Thyroid gland (tissue), 4 donors: ENCODE measurements at regions not wholly inside any gene's neighbourhood (a gene's known extent, or its start where the extent isn't known, plus 50 kb on each side); places are given as distances from the start of the nearest gene placed in this dataset.
"Not testable (repeated sequence)": the region's sequence is repeated elsewhere in the genome, so short reads cannot be mapped to it uniquely, and the experiment has no call there.

ENCODE experiments used
- DNase-seq, 2 donors: peaks; one replicate each; pipeline ENCODE4 v3.0.0-alpha.2; 2019
- H3K27ac ChIP-seq, 3 donors: fragments of 200-600 bp; sonication (generic); 1 replicate in 2 of 3; 2 replicates in 1 of 3; pipeline ENCODE4 v1.5.1; 2016 to 2019; ENCODE audit warnings: mild to moderate bottlenecking in 1 of 3, moderate library complexity in 1 of 3
- H3K27me3 ChIP-seq: fragments of 200-600 bp; sonication (generic); one replicate; pipeline ENCODE4 v1.5.1; 2019
- H3K36me3 ChIP-seq, 2 donors: fragments of 200-600 bp; sonication (generic); one replicate each; pipeline ENCODE4 v1.5.1; 2016 to 2019
- H3K4me1 ChIP-seq, 2 donors: fragments of 200-600 bp; sonication (generic); one replicate each; pipeline ENCODE4 v1.5.1; 2017 to 2019
- H3K4me3 ChIP-seq, 3 donors: fragments of 200-600 bp; sonication (generic); replicated peaks in 1 of 3; 1 replicate in 2 of 3; 2 replicates in 1 of 3; pipeline ENCODE4 v1.5.1; 2016; ENCODE audit warnings: mild to moderate bottlenecking in 1 of 3
- H3K9me3 ChIP-seq: fragments of 200-600 bp; sonication (generic); one replicate; pipeline ENCODE4 v1.5.1; 2017
- CTCF ChIP-seq, 6 experiments: fragments of 200-600 bp in 3 of 6; fragments of 450-650 bp in 3 of 6; sonication (generic) in 3 of 6; IDR thresholded peaks; one replicate each; pipeline ENCODE4 v1.5.1; 2016 to 2019; ENCODE audit warnings: antibody characterized with exemption in 6 of 6, mild to moderate bottlenecking in 2 of 6, inconsistent platforms in 1 of 6, moderate library complexity in 1 of 6
- POLR2A ChIP-seq, 2 donors: fragments of 450-650 bp; IDR thresholded peaks; one replicate each; pipeline ENCODE4 v1.6.1; 2017; ENCODE audit warnings: antibody characterized with exemption in 2 of 2, mild to moderate bottlenecking in 2 of 2, moderate library complexity in 1 of 2
- WGBS, 2 donors: methylation state at CpG; one replicate each; pipeline ENCODE4 v1.1.5; 2017; 5-methylcytosine and 5-hydroxymethylcytosine counted together
- intact Hi-C: fragments of 100-400 bp; cut with DNase I; formaldehyde crosslinking; loops from one replicate; pipeline ENCODE4 v1.15.1; 2023

GRCh38 chr2:242069018-242069417 lies 199.5 kb downstream of the RTP5 start:
- H3K27ac ChIP-seq = no peak overlapping the region
- no peak overlapping the region for H3K4me3 ChIP-seq
- no peaks in the 10 kb centered on the region for H3K4me1 ChIP-seq
- TF ChIP-seq CTCF (IDR thresholded peaks at IDR 0.05) (no peak), POLR2A (IDR thresholded peaks at IDR 0.05) (no peak)
- no peaks in the 10 kb centered on the region for H3K9me3 ChIP-seq
- intact Hi-C loops = no loop called here
- no peaks in the 10 kb centered on the region for H3K36me3 ChIP-seq
- WGBS, 2 donors = 89 to 92% methylated on average over 6 to 7 of the region's 7 CpGs
- H3K27me3 ChIP-seq = no peaks in the 10 kb centered on the region
- DNase-seq = no peak

- H3K4me3 ChIP-seq, H3K27ac ChIP-seq, H3K9me3 ChIP-seq, intact Hi-C loops, H3K36me3 ChIP-seq, H3K4me1 ChIP-seq, H3K27me3 ChIP-seq, DNase-seq: not testable (repeated sequence)
- 62 to 68% methylated on average over 12 of the region's 12 CpGs for WGBS, 2 donors
Observed at GRCh38 chr2:242069938-242070395, 200.4 kb downstream of the RTP5 start.

DNA sequence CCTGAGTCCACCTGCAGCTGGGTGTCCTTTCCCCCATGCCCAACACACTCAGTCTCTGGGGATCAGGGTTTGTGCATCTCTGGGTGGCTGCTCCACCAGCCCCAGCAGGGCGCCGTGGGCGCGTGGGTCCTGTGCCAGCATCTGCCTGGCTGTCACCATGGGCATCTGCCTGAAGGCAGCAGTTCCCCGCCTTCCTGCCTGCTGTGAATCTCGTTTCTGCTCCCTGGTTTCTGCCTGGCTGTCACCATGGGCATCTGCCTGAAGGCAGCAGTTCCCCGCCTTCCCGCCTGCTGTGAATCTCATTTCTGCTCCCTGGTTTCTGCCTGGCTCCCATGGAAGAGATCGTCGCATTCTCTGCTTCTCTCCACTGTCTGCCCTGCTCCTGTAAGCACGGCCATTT lies 201.2 kb downstream of the RTP5 start:
- H3K4me3 ChIP-seq, H3K36me3 ChIP-seq, H3K4me1 ChIP-seq, H3K27ac ChIP-seq, intact Hi-C loops, H3K27me3 ChIP-seq, H3K9me3 ChIP-seq: not testable (repeated sequence)
- WGBS, 2 donors = 52 to 59% methylated on average over 7 to 10 of the region's 11 CpGs
- DNase-seq = peak; percentile 6 to 14

DNA sequence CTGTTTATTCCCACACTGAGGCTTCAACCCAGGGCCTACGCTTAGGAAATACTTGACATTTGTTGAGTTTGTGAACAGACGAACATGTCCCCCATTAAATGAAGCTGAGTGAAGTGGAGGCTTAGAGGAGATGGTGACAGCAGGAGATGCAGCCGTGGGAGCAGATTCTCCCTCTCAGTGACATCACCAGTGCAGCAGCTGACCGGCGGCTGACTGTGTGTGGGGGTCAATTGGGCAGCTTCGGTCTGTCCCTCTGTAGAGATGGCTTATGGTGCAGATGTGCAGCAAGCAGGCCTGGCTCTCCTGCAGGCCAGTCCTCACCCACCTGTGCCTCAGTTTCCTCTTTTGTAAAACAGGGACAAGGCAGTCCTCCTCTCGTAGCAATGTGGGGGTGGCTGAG lies 201.8 kb downstream of the RTP5 start:
- H3K27me3 ChIP-seq, H3K36me3 ChIP-seq, H3K4me1 ChIP-seq, H3K27ac ChIP-seq, DNase-seq, H3K9me3 ChIP-seq, intact Hi-C loops, H3K4me3 ChIP-seq: not testable (repeated sequence)
- WGBS, 2 donors = 70 to 82% methylated on average over 6 to 7 of the region's 7 CpGs

GRCh38 chr2:242071936-242072335 lies 202.4 kb downstream of the RTP5 start:
- DNase-seq, intact Hi-C loops, H3K27me3 ChIP-seq, H3K4me1 ChIP-seq, H3K9me3 ChIP-seq, H3K36me3 ChIP-seq, H3K27ac ChIP-seq, H3K4me3 ChIP-seq: not testable (repeated sequence)
- WGBS, 2 donors = 91 to 96% methylated on average over 11 of the region's 11 CpGs

- no peak for DNase-seq
- Histone ChIP-seq H3K9me3 (no peaks in the 10 kb centered on the region), H3K27ac (no peak overlapping the region), H3K27me3 (no peaks in the 10 kb centered on the region), H3K4me3 (no peak overlapping the region), H3K36me3 (no peaks in the 10 kb centered on the region), H3K4me1 (no peaks in the 10 kb centered on the region)
- intact Hi-C loops = no loop called here
- TF ChIP-seq POLR2A (IDR thresholded peaks at IDR 0.05) (no peak), CTCF (IDR thresholded peaks at IDR 0.05) (no peak)
- 42 to 44% methylated on average over 2 of the region's 2 CpGs for WGBS, 2 donors
Observed at GRCh38 chr2:242075168-242075567, 205.6 kb downstream of the RTP5 start.

- Histone ChIP-seq H3K36me3 (no peaks in the 10 kb centered on the region), H3K4me1 (no peaks in the 10 kb centered on the region), H3K9me3 (no peaks in the 10 kb centered on the region), H3K27ac (no peak overlapping the region), H3K27me3 (no peaks in the 10 kb centered on the region), H3K4me3 (no peak overlapping the region)
- WGBS, 2 donors = 60 to 63% methylated on average over 7 of the region's 7 CpGs
- DNase-seq = no peak
- intact Hi-C loops = no loop called here
- TF ChIP-seq POLR2A (IDR thresholded peaks at IDR 0.05) (no peak), CTCF (IDR thresholded peaks at IDR 0.05) (no peak)
Observed at GRCh38 chr2:242075696-242076095, 206.2 kb downstream of the RTP5 start.

DNA sequence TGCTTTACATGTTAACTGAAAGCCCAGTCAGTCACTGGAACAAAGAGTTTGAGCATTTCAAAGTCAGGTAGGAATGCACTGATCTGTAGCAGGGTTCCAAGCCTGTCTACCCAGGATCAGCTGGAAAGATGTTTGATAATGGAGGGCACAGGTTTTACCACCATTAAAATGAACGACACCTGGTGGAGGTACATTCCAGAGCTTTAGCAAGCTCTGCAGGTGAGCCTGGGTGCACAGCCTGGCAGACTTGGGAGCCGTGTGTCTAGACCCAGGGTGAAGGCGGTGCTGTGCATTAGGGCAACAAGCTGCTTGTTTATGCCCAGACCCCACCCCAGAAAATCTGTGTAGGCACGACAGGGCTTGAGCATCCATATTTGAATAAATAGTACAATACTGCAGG lies 206.7 kb downstream of the RTP5 start:
- H3K27me3 ChIP-seq, H3K4me1 ChIP-seq, DNase-seq, H3K9me3 ChIP-seq, intact Hi-C loops, H3K27ac ChIP-seq, H3K36me3 ChIP-seq, H3K4me3 ChIP-seq: not testable (repeated sequence)
- WGBS, 2 donors = 66 to 77% methylated on average over 4 of the region's 4 CpGs

- H3K36me3 ChIP-seq, H3K27me3 ChIP-seq, H3K4me3 ChIP-seq, intact Hi-C loops, H3K27ac ChIP-seq, DNase-seq, H3K9me3 ChIP-seq, H3K4me1 ChIP-seq: not testable (repeated sequence)
- WGBS, 2 donors = 7 to 17% methylated on average over 2 of the region's 3 CpGs
Observed at GRCh38 chr2:242078426-242078825, 208.9 kb downstream of the RTP5 start.

GRCh38 chr2:242079792-242080191 lies 210.3 kb downstream of the RTP5 start:
- H3K9me3 ChIP-seq, H3K4me1 ChIP-seq, H3K27me3 ChIP-seq, intact Hi-C loops, H3K27ac ChIP-seq, DNase-seq, H3K4me3 ChIP-seq, H3K36me3 ChIP-seq: not testable (repeated sequence)
- WGBS, 2 donors = 84 to 88% methylated on average over 7 of the region's 7 CpGs
